GM12878 (cell line): ENCODE measurements at regions not wholly inside any gene's neighbourhood (a gene's known extent, or its start where the extent isn't known, plus 50 kb on each side); places are given as distances from the start of the nearest gene placed in this dataset.

ENCODE experiments used
- ATAC-seq: fragments of 200-7000 bp; cut with Tn5 transposase; 3 replicates; pipeline ENCODE4 v1.9.1; 2020; ENCODE audit warnings: mild to moderate bottlenecking, moderate library complexity
- BruUV-seq: library from RNA; stranded (reverse); fragments of 400-500 nt; replicated peaks from 2 replicates; lab custom pipeline; 2021; lab: Mats Ljungman, UMichigan
- CTCF ChIA-PET: fragments of 300-600 bp; sonication (Branson Sonifier 250); formaldehyde crosslinking; extraction: SDS; loops from one replicate; lab custom pipeline; 2021; ENCODE audit warnings: inconsistent platforms; lab: Yijun Ruan, JAX
- POLR2A ChIA-PET: fragments of 350-600 bp; formaldehyde crosslinking; extraction: SDS; loops from one replicate; lab custom pipeline; 2021; ENCODE audit warnings: inconsistent platforms; lab: Charles Lee
- RAD21 ChIA-PET: fragments of 300-600 bp; sonication (Branson Sonifier 250); formaldehyde crosslinking; loops from one replicate; lab custom pipeline; 2023; ENCODE audit warnings: antibody characterized with exemption; ENCODE audit not compliant: unreplicated experiment; lab: Charles Lee
- SMC1A ChIA-PET: fragments of 300-600 bp; sonication (Branson Sonifier 250); formaldehyde crosslinking; loops from one replicate; lab custom pipeline; 2023; ENCODE audit not compliant: unreplicated experiment, uncharacterized antibody; lab: Charles Lee
- DNase-seq: peaks from one replicate; pipeline ENCODE4 v3.0.0-alpha.2; 2011; ENCODE audit warnings: low read depth, low spot score
- FAIRE-seq: peaks from 3 replicates; lab custom pipeline; 2011; peaks lifted over from hg19 to GRCh38; lab: Jason Lieb, UNC
- H2AFZ ChIP-seq: 2 replicates; pipeline ENCODE4 v1.6.0; 2011; ENCODE audit warnings: low read depth, low read length, control low read depth; ENCODE audit not compliant: control insufficient read depth
- H3K27ac ChIP-seq: 2 replicates; pipeline ENCODE4 v1.5.1; 2011; ENCODE audit warnings: control low read depth; ENCODE audit not compliant: control insufficient read depth, insufficient read depth
- H3K27me3 ChIP-seq, 2 experiments: replicated peaks in 1 of 2; 2 replicates each; pipeline versions ENCODE4 v1.6.0 to v1.6.1; 2011; ENCODE audit warnings: low read length in 1 of 2; ENCODE audit not compliant: control insufficient read depth in 2 of 2, insufficient read depth in 2 of 2
- H3K36me3 ChIP-seq, 2 experiments: 2 replicates each; pipeline ENCODE4 v1.5.1; 2011; ENCODE audit warnings: low read length in 1 of 2; ENCODE audit not compliant: control insufficient read depth in 2 of 2, insufficient read depth in 2 of 2
- H3K4me1 ChIP-seq: 2 replicates; pipeline ENCODE4 v1.6.1; 2011; ENCODE audit warnings: mild to moderate bottlenecking, low read length, moderate library complexity, mixed read lengths; ENCODE audit not compliant: control insufficient read depth, insufficient read depth
- H3K4me2 ChIP-seq: 2 replicates; pipeline ENCODE4 v1.6.0; 2011; ENCODE audit warnings: control low read depth; ENCODE audit not compliant: control insufficient read depth, insufficient read depth
- H3K4me3 ChIP-seq: fragments of 200-600 bp; sonication (generic); 2 replicates; pipeline ENCODE4 v1.5.1; 2016
- H3K79me2 ChIP-seq: 2 replicates; pipeline ENCODE4 v1.6.0; 2011; ENCODE audit warnings: low read length; ENCODE audit not compliant: control insufficient read depth, insufficient read depth
- H3K9ac ChIP-seq: 2 replicates; pipeline ENCODE4 v1.8.0; 2011; ENCODE audit warnings: low read length, control low read depth, mixed read lengths; ENCODE audit not compliant: control insufficient read depth, insufficient read depth
- H3K9me3 ChIP-seq: replicated peaks from 3 replicates; pipeline ENCODE4 v1.5.1; 2011; ENCODE audit warnings: mild to moderate bottlenecking, low read length; ENCODE audit not compliant: control insufficient read depth, insufficient read depth
- H4K20me1 ChIP-seq: 2 replicates; pipeline ENCODE4 v1.6.0; 2011; ENCODE audit not compliant: control insufficient read depth, insufficient read depth
- BRCA1 ChIP-seq: IDR thresholded peaks from 2 replicates; pipeline ENCODE4 v1.6.1; 2011; ENCODE audit warnings: low read depth, low read length, improper control_type of control experiment
- CBFB ChIP-seq: IDR thresholded peaks from 2 replicates; pipeline ENCODE4 v1.6.1; 2016; ENCODE audit warnings: antibody characterized with exemption, low read depth
- CHD4 ChIP-seq: fragments of 200-600 bp; sonication (generic); IDR thresholded peaks from 2 replicates; pipeline ENCODE4 v1.6.1; 2016; ENCODE audit warnings: mild to moderate bottlenecking
- EED ChIP-seq: sonication (generic); IDR thresholded peaks from 2 replicates; pipeline ENCODE4 v1.6.1; 2016; ENCODE audit warnings: antibody characterized with exemption, low read depth
- EP300 ChIP-seq, 2 experiments: fragments of 150-350 bp in 1 of 2; IDR thresholded peaks; 2 replicates each; pipeline ENCODE4 v1.6.1; 2011 to 2012; ENCODE audit warnings: low read depth in 2 of 2, low read length in 2 of 2, borderline replicate concordance in 1 of 2, improper control_type of control experiment in 1 of 2, inconsistent platforms in 1 of 2; ENCODE audit not compliant: control insufficient read depth in 1 of 2
- HDAC2 ChIP-seq: fragments of 200-600 bp; sonication (generic); IDR thresholded peaks from 2 replicates; pipeline ENCODE4 v1.6.1; 2017
- MYB ChIP-seq: fragments of 150-350 bp; IDR thresholded peaks from 2 replicates; pipeline ENCODE4 v1.6.1; 2014; ENCODE audit warnings: mild to moderate bottlenecking, low read depth, low read length, borderline replicate concordance
- NFYA ChIP-seq: IDR thresholded peaks from 2 replicates; pipeline ENCODE4 v1.6.1; 2011; ENCODE audit warnings: low read depth, mild to moderate bottlenecking, low read length, improper control_type of control experiment, borderline replicate concordance
- NR2C2 ChIP-seq: IDR thresholded peaks from 2 replicates; pipeline ENCODE4 v1.6.1; 2011; ENCODE audit warnings: borderline replicate concordance, low read depth; ENCODE audit not compliant: control insufficient read depth, insufficient read length
- PAX5 ChIP-seq: IDR thresholded peaks from 2 replicates; pipeline ENCODE4 v1.6.1; 2011; ENCODE audit warnings: low read depth, low read length, borderline replicate concordance
- RBBP5 ChIP-seq: fragments of 200-600 bp; sonication (generic); conservative IDR thresholded peaks from 2 replicates; pipeline ENCODE4 v1.6.1; 2016
- RUNX3 ChIP-seq: IDR thresholded peaks from 2 replicates; pipeline ENCODE4 v1.6.1; 2012; ENCODE audit warnings: low read length, inconsistent platforms
- SIX5 ChIP-seq: IDR thresholded peaks from 2 replicates; pipeline ENCODE4 v1.6.1; 2011; ENCODE audit warnings: mild to moderate bottlenecking, low read depth, low read length, moderate library complexity; ENCODE audit not compliant: severe bottlenecking
- SUPT20H ChIP-seq: IDR thresholded peaks from 2 replicates; pipeline ENCODE4 v1.6.1; 2011; ENCODE audit warnings: low read depth, mild to moderate bottlenecking, low read length, moderate library complexity, borderline replicate concordance; ENCODE audit not compliant: control insufficient read depth
- TCF3 ChIP-seq: IDR thresholded peaks from 2 replicates; pipeline ENCODE4 v1.6.1; 2012; ENCODE audit warnings: low read depth, mild to moderate bottlenecking, low read length, borderline replicate concordance; ENCODE audit not compliant: insufficient read depth
- ZNF207 ChIP-seq: fragments of 450-650 bp; IDR thresholded peaks from 2 replicates; pipeline ENCODE4 v1.6.1; 2014; ENCODE audit warnings: antibody characterized with exemption, mild to moderate bottlenecking, borderline replicate concordance
- ZNF384 ChIP-seq: IDR thresholded peaks from 2 replicates; pipeline ENCODE4 v1.6.1; 2012; ENCODE audit warnings: low read depth, mild to moderate bottlenecking, low read length, improper control_type of control experiment, borderline replicate concordance
- WGBS: methylation state at CpG from one replicate; pipeline ENCODE4 v1.1.6; 2016; ENCODE audit warnings: low lambda C conversion rate; ENCODE audit not compliant: insufficient replicate concordance, insufficient coverage; ENCODE audit errors: missing lambda C conversion rate; 5-methylcytosine and 5-hydroxymethylcytosine counted together
- in situ Hi-C: fragments of 300-500 bp; cut with MboI; formaldehyde crosslinking; loops from 9 replicates; pipeline ENCODE4 v1.14.3; 2018; ENCODE audit warnings: mixed read lengths
- intact Hi-C: fragments of 100-400 bp; cut with micrococcal nuclease; formaldehyde crosslinking; loops from one replicate; pipeline ENCODE4 v1.14.2; 2022; ENCODE audit not compliant: unreplicated experiment
- TF ChIP-seq, protein P1 (sequence below): fragments of 450-650 bp; IDR thresholded peaks from 2 replicates; pipeline ENCODE4 v1.6.1; 2017; ENCODE audit warnings: borderline replicate concordance
- TF ChIP-seq, protein P2 (sequence below): fragments of 450-650 bp; formaldehyde crosslinking; IDR thresholded peaks from 2 replicates; pipeline ENCODE4 v1.4.0; 2020; ENCODE audit warnings: mild to moderate bottlenecking, moderate library complexity

DNA sequence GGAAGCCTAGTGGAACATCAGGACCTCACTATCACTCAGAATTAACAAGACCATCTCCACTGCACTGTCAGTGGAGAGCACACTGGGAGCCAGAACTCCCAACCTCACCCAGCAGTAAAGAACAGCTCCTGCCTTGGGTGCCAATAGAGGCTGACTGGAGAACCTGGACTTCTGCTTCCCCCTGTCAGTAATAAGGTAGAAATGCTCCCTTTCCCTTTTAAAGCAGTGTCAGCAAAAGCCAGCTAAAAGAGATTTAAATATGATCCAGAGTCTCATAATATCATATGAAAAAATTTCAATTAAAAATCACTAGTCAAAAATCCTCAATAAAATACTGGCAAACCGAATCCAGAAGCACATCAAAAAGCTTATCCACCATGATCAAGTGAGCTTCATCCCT is 82.8 kb downstream of the SPATA19 start (continued):
- TF ChIP-seq MYB (no peak), ZNF384 (no peak), CBFB (no peak), SUPT20H (no peak), SIX5 (no peak)

DNA sequence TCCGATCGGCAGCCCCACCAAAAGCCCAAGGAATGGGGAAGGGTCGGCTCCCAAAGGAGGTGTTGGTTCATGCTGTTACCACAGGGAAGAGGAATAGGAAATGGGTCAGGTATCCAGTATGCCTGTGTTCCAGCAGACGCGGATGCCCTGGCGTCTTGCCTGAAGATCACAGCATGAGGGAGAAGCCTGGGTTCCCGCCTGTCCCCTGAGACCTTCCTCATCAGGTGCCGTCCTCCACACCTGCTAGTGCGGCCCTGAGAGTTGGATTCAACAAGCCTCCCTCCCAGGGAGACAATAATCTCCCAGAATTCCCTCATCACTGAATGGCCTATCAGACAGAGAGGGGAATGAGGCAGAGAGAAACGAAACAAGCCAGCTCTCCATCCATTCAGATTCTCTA is 92.2 kb downstream of the SPATA19 start:
- H3K4me2 ChIP-seq = no peak overlapping the region
- FAIRE-seq = no peak
- no TSS peak for BruUV-seq

More for the DNA sequence above, 92.2 kb downstream of the SPATA19 start:
- WGBS = 41% methylated on average over 10 of the region's 10 CpGs
- CTCF ChIA-PET = no interaction called here
- DNase-seq = no peak
- H4K20me1 ChIP-seq = no peaks in the 10 kb centered on the region
- no peak overlapping the region for H3K4me3 ChIP-seq
- no peak overlapping the region for H3K27ac ChIP-seq
- POLR2A ChIA-PET = no interaction called here
- in situ Hi-C loops (no loop called here), intact Hi-C loops (no loop called here)
- H3K36me3 ChIP-seq = no peaks in the 10 kb centered on the region
- H3K9me3 ChIP-seq = no peaks in the 10 kb centered on the region
- TF ChIP-seq NFYA (no peak), TCF3 (no peak), CHD4 (no peak), ZNF207 (no peak), SUPT20H (no peak), EED (no peak), RBBP5 (no peak), BRCA1 (no peak), HDAC2 (no peak), RUNX3 (no peak), MYB (no peak), ZNF384 (no peak), EP300 (IDR thresholded peaks at IDR 0.05; ENCODE audit: borderline replicate concordance in 1 of 2, control insufficient read depth in 1 of 2, low read depth in 2 of 2, low read length in 2 of 2) (no peak), NR2C2 (no peak), PAX5 (no peak)
- TF ChIP-seq, protein P1, sequence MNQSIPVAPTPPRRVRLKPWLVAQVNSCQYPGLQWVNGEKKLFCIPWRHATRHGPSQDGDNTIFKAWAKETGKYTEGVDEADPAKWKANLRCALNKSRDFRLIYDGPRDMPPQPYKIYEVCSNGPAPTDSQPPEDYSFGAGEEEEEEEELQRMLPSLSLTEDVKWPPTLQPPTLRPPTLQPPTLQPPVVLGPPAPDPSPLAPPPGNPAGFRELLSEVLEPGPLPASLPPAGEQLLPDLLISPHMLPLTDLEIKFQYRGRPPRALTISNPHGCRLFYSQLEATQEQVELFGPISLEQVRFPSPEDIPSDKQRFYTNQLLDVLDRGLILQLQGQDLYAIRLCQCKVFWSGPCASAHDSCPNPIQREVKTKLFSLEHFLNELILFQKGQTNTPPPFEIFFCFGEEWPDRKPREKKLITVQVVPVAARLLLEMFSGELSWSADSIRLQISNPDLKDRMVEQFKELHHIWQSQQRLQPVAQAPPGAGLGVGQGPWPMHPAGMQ = no peak
- TF ChIP-seq, protein P2, sequence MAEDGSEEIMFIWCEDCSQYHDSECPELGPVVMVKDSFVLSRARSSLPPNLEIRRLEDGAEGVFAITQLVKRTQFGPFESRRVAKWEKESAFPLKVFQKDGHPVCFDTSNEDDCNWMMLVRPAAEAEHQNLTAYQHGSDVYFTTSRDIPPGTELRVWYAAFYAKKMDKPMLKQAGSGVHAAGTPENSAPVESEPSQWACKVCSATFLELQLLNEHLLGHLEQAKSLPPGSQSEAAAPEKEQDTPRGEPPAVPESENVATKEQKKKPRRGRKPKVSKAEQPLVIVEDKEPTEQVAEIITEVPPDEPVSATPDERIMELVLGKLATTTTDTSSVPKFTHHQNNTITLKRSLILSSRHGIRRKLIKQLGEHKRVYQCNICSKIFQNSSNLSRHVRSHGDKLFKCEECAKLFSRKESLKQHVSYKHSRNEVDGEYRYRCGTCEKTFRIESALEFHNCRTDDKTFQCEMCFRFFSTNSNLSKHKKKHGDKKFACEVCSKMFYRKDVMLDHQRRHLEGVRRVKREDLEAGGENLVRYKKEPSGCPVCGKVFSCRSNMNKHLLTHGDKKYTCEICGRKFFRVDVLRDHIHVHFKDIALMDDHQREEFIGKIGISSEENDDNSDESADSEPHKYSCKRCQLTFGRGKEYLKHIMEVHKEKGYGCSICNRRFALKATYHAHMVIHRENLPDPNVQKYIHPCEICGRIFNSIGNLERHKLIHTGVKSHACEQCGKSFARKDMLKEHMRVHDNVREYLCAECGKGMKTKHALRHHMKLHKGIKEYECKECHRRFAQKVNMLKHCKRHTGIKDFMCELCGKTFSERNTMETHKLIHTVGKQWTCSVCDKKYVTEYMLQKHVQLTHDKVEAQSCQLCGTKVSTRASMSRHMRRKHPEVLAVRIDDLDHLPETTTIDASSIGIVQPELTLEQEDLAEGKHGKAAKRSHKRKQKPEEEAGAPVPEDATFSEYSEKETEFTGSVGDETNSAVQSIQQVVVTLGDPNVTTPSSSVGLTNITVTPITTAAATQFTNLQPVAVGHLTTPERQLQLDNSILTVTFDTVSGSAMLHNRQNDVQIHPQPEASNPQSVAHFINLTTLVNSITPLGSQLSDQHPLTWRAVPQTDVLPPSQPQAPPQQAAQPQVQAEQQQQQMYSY (CRISPR knock-in tag) = no peak
- SMC1A ChIA-PET = no interaction called here
- H3K27me3 ChIP-seq = peaks cover 2 to 4% of the 10 kb centered on the region in 2 experiments; a peak in 2 of 4 replicates
- H3K4me1 ChIP-seq = no peaks in the 10 kb centered on the region
- RAD21 ChIA-PET = no interaction called here
- H3K79me2 ChIP-seq = no peaks in the 10 kb centered on the region
- no peak overlapping the region for H3K9ac ChIP-seq
- H2AFZ ChIP-seq = no peak overlapping the region
- no peak for ATAC-seq
